Inflammatory macrophage treated with lipopolysaccharide for 1 hour (primary cell): ENCODE measurements at regions not wholly inside any gene's neighbourhood (a gene's known extent, or its start where the extent isn't known, plus 50 kb on each side); places are given as distances from the start of the nearest gene placed in this dataset.

Experiments
- DNase-seq, 2 donors: peaks; one replicate each; pipeline ENCODE4 v3.0.0-alpha.2; 2020 to 2022

GRCh38 chr13:109669234-109669612 is 117.2 kb downstream of the IRS2 start:
- no peak for DNase-seq

DNA sequence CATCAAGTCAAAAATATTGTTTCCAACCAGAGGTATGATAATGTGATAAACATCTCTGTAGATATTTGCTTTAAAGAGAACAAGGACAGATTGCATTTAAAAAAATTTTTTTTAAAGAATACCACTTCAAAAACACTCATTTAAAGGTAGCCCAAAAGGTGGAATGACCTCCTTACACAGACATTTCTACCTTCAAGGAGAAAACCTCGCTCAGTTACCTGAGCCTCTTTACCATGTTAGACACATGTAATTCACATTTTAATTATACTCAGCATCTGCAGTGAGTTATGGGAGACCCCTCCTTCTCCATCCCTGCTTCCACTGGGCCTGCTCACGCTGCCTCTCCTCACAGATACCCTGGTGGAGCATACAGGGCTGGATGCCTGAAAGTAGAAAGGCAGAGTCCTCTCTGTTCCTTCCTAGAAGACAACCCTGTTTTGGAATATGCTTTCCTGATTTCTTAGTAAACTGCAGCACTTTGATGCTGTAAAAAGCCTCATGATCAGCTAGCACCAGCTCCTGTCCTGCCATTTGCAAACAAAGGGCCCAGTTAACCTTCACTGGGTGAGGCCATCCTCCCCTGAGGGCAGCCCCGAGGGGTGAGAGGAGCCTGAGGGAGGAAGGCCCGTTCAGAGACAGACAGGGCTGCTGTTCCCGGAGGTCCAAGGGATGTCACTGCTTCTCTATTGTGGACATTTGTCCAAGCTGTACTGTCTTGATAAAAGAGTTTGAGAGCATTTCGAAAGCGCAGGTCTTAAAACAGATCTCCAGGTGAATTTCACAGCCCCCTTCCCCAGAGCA is 117.8 kb downstream of the IRS2 start:
- DNase-seq: no peak

GRCh38 chr13:109667807-109668291 is 118.5 kb downstream of the IRS2 start:
- no peak for DNase-seq

- no peak for DNase-seq
Measured at GRCh38 chr13:109667056-109667455, 119.3 kb downstream of the IRS2 start.

DNA sequence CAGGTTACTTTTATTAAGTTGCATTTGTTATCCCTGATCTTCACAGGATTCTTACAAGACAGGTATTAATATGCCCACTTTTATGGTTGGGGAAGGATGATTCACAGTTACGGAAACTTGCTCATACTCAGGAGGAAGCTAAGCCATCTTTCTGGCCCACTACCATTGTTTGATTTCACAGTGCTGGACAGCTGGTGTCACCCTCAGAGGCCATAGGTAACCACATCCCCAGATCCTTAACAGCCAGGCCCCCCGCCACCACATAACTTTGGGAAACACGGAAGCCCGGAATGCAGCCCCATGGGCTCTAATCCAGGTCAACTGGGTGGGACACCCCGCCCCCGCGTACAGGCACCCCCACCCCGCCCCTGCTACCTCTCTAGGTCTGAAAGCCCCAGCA is 119.7 kb downstream of the IRS2 start:
- no peak for DNase-seq

- no peak for DNase-seq
Measured at GRCh38 chr13:109665781-109666249, 120.6 kb downstream of the IRS2 start.

DNA sequence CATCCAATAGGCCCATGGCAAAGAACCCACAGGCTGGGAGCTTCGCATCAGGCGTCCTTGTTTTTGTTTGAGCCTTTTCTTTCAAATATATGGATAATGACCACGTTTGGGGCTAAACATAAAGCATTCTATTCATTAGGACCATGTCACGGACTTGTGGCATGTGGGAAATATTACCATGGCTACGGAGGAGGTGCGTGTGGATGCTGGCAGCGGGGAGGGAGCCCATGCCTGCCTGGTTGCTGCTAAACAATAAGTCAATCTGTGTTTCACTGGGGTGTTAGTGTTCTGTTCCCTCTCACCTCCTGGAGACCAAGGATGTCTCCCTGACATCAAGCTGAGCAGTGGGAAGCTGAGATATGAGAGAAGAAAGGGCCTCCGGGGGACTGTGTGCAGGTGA is 121.1 kb downstream of the IRS2 start:
- DNase-seq: no peak

DNA sequence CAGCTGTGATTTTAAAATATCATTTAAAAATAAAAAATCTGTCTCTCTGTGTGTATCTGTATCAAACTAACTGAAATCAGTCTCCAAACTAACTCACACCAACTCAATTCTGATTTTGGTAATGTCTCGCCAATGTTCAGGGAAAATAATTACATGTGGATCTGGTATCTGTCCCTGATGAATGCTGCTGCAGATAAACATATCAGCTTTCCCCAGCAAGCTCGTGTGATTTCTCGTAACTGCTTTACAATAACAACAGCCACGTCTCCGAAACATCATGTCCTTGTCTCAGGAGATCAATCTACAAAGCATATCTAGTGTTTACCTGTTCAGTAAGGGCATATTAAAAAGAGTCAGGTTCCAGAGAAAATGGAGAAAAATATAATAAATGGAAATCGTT is 129.0 kb downstream of the IRS2 start:
- DNase-seq: no peak

DNA sequence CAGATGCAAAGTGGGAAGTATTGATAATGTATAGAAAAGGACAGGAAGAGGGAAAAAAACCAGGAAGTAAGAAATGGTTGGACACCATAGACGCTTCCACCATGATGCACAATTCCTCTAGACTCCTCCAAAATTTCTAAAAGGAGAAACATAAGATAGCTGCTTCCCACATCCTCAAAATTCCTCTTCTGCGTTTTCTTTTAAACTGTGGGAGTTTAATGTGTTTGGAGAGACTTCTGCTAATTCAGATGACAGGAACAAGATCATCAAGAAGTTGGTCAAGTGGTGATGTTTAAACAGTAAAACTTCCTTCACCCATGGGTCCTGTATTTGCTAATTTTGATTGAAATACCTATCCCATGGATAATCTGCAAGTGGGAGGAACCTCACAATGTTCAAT is 130.2 kb downstream of the IRS2 start:
- DNase-seq: peak; percentile 41 to 68

DNA sequence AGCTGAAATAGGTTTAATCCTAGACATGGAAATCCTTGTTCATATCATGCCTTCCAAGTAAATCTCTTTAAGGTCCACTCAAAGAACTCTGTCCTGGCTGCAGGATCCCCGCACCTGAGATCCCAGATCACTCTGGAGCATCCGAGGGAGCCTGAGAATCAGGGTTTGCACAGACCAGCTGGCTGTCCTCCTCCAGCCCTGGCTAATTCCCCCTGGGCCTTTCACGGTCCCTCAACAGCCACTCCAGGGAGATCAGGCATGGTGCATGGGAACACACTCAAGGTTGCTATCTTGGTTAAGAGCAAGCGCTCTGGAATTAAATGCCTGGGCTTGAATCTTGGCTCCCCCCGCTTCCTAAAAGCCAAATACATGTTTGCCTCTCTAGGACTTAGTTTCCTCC is 130.8 kb downstream of the IRS2 start:
- DNase-seq: no peak

DNA sequence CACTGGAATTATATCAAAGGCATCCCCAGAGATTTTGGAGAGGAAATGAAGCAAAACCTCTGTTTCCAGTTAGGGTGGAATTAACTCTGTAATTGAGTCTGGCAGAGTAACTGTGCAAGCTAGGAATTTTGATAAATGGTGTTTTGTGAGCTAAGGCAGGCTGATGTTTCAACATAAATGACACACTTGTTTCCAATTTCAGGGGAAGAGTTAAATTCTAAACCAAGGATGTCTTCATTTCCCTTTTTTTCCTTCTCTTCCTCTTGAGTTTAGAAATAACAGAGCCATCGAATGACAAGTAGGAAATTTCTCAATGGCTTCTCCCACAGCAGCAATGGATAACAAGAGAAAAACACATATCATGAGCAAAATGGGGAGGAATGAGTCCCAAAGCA is 131.2 kb downstream of the IRS2 start:
- DNase-seq: peak; percentile 91 to 95

DNA sequence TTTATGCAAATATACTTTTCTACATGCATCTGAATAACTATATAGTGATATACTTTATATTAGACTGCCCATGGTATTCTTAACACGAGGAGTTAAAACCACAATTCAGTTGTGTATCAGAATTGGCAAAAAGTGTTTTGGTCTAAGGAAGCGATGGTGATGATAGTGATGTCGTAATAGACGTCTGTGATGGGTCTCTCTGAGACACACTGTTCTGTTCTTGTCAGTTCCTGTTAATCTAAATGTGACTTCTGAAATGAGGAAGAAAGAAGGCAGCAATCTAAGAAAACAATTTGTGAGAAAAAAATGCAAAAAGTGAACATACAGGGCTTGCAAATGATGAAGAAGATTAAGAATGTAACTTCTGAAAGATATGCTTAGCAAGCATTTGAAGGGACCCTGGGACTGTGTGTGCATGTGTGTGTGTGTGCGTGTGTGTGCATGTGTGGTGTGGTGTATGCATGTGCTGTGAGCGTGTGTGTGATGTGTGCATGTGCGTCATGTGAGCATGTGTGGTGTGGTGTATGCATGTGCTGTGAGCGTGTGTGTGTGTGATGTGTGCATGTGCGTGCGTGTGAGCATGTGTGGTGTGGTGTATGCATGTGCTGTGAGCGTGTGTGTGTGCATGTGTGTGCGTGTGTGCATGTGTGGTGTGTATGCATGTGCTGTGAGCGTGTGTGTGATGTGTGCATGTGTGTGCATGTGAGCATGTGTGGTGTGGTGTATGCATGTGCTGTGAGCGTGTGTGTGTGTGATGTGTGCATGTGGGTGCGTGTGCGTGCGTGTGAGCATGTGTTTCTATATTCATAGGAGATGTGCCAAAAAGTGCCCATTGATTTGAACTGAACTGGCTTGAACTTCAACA is 131.8 kb downstream of the IRS2 start:
- peak; percentile 80 to 90 for DNase-seq

DNA sequence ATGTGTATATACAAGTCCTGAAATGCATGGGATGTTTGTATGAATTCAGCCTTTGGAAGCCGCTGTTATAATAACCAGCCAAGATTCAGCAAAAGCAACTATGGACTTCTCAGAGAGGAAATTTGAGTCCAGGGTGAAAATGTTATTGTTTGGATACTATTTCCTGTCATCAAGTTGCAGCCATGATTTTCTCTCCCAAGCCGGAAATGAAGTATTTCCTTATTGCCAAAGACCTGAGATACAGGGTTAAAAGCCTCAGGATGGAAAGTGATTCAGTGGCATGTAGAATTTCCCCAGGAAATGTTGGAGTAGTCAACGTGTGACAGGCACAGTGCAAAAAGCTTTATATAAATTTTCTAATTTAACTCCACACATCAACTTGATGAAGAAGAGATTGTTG is 133.9 kb downstream of the IRS2 start:
- peak; percentile 58 to 63 for DNase-seq

DNA sequence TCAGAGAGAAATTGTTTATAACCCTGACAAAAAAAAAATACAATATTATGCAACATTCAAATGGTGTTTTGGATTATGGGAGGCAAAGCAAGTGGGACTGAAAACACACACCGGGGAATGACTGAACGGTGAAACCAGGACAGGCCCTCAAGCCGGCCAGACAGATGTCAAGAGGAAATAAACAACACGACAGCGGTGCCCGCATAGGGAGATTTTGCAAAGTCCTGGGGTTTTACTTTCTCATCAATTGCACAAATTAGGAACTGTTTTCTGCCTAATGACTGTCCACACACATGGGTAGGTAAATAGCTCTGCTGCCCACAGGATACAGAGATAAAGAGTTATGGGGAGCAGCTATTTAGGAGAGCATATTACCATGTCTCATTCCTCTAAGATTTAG is 134.5 kb downstream of the IRS2 start:
- peak; percentile 62 to 79 for DNase-seq

DNA sequence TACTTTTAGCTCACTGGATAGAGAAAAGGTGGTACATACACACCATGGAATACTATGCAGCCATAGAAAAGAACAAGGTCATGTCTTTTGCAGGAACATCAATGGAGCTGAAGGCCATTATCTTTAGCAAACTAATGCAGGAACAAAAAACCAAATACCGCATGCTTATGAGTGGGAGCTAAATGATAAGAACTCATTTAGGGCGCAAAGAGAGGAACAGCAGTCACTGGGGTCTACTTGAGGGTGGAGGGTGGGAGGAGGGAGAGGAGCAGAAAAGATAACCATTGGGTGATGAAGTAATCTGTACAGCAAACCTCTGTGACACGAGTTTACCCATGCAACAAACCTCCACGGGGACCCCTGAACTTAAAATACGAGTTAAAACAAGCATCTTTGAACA is 135.1 kb downstream of the IRS2 start:
- no peak for DNase-seq

- peak in 1 of 2 donors; percentile 22 for DNase-seq
Measured at GRCh38 chr13:109650861-109651260, 135.5 kb downstream of the IRS2 start.

DNA sequence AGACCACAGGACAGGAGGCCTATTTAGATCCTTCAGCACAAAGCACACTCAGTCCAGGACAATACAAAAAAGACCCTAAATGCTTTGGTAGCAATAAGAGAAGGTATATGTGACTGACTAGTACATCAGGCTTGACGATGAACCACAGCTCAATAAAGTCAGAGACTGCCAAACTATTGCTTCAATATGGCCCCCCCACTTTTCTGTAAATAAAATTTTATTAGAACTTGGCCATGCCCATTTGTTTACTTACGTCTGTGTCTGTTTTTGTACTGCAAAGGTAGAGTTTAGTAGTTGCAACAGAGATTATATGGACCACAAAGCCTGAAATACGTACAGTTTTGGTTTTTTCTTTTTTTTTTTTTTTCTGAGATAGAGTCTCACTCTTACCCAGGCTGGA is 136.7 kb downstream of the IRS2 start:
- no peak for DNase-seq

DNA sequence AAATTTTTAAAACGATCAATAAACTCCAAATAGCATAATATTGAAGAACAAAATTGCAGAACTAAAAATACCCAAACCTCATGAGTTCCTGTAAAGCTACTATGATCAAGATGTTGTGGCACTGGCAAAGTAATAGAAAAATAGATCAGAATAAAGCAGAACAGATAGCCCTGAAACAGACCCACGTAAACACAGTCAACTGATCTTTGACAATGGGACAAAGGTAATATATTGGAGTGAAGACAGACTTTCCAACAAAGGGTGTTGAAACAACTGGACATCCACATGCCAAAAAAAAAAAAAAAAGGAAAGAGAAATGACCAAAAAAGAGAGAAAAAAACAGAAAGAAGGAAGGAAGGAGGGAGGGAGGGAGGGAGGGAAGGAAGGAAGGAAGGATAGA is 138.7 kb downstream of the IRS2 start:
- DNase-seq: no peak

GRCh38 chr13:109647053-109647452 is 139.3 kb downstream of the IRS2 start:
- DNase-seq: peak; percentile 14 to 40

GRCh38 chr13:109646423-109646822 is 140.0 kb downstream of the IRS2 start:
- DNase-seq: no peak

DNA sequence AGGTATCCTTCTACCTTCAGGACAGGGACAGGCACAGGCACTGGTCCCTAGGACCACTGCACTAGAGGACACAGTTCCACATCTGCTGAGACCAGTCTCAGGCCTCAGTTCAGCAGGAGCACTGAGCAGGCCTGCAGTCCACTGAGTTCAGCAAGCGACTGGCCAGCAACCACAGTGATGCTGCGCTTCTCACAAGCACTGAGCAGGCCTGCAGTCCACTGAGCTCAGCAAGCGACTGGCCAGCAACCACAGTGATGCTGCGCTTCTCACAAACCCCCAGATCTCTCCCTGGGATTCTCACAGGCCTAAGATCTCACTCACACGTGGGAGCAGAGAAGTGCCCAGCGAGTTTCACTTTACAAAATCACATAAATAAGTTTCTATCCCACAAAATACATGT is 140.6 kb downstream of the IRS2 start:
- no peak for DNase-seq

DNA sequence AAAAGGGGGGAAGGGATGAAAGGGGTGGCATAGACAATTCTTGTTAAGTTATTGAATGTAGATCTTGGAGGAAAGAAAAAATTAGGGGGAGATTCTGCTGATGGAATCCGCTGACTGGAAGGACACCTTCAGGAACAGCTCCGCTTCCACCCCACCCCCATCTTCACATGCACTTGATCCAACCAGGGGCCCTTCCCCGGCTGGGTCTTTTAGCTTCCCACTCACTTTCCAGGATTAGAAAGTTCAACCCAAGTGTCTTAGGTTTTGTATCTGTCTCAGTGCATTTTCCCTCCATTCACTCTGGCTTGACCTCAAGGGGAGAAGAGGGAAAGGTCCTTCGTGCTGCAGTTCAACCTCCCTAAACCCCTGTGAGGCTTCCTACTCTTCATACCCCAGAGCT is 141.4 kb downstream of the IRS2 start:
- no peak for DNase-seq

DNA sequence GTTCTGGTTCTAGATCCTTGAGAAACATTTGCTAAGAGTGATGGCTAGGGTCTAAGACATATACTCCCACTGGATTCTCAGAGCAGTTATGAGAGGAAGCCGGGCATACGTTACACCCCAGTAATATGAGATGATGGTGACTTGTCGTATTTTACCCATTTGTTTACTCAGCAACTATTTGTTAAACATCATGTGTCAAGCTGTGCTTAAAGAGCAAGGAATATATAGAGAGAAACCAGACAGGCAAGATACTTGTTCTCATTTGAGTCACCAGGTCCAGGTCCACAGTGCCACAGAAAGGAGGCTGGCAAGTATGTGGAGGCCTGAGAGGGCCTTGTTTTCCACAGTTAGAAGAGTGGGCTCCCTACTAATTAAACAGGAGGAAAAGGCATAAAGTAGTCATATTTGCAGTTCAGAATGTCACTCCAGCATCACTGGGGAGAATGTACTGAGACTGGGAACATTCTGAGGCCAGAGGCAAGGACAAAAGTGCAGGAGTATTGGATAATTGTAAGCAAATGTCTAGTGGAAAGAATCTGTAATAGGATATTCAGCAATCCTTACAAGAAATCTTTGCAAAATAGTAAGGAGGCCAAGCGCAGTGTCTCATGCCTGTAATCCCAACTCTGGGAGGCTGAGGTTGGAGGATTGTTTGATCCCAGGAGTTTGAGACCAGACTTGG is 142.2 kb downstream of the IRS2 start:
- no peak for DNase-seq
